HEK293T (cell line): ENCODE measurements at regions not wholly inside any gene's neighbourhood (a gene's known extent, or its start where the extent isn't known, plus 50 kb on each side); places are given as distances from the start of the nearest gene placed in this dataset.
"Not testable (repeated sequence)": the region's sequence is repeated elsewhere in the genome, so short reads cannot be mapped to it uniquely, and the experiment has no call there.

Experiments
- CTCF ChIA-PET: fragments of 350-600 bp; formaldehyde crosslinking; extraction: SDS; loops from one replicate; lab custom pipeline; 2021; ENCODE audit warnings: antibody characterized with exemption, inconsistent platforms; lab: Yijun Ruan, JAX
- POLR2A ChIA-PET: fragments of 350-600 bp; formaldehyde crosslinking; extraction: SDS; loops from one replicate; lab custom pipeline; 2020; ENCODE audit warnings: antibody characterized with exemption, inconsistent platforms; lab: Yijun Ruan, JAX
- DNase-seq: peaks from one replicate; pipeline ENCODE4 v3.0.0; 2012; ENCODE audit warnings: mixed read lengths; ENCODE audit errors: extremely low spot score
- ARNT ChIP-seq: fragments of 450-650 bp; IDR thresholded peaks from 2 replicates; pipeline ENCODE4 v1.6.1; 2017; ENCODE audit warnings: mild to moderate bottlenecking
- BHLHE40 ChIP-seq: fragments of 450-650 bp; IDR thresholded peaks from 2 replicates; pipeline ENCODE4 v1.6.1; 2016; ENCODE audit warnings: mild to moderate bottlenecking, moderate library complexity, borderline replicate concordance
- CTBP1 ChIP-seq: fragments of 450-650 bp; IDR thresholded peaks from 2 replicates; pipeline ENCODE4 v1.6.1; 2016; ENCODE audit warnings: borderline replicate concordance
- ELF4 ChIP-seq: fragments of 450-650 bp; IDR thresholded peaks from 2 replicates; pipeline ENCODE4 v1.6.1; 2017; ENCODE audit warnings: antibody characterized with exemption
- FOXA1 ChIP-seq: fragments of 450-650 bp; IDR thresholded peaks from 2 replicates; pipeline ENCODE4 v1.6.1; 2016; ENCODE audit warnings: mild to moderate bottlenecking
- FOXK2 ChIP-seq: fragments of 450-650 bp; IDR thresholded peaks from 2 replicates; pipeline ENCODE4 v1.6.1; 2016; ENCODE audit warnings: mild to moderate bottlenecking
- FOXM1 ChIP-seq: fragments of 450-650 bp; IDR thresholded peaks from 2 replicates; pipeline ENCODE4 v1.6.1; 2017; ENCODE audit warnings: mild to moderate bottlenecking, borderline replicate concordance
- HDGF ChIP-seq: fragments of 450-650 bp; IDR thresholded peaks from 2 replicates; pipeline ENCODE4 v1.6.1; 2017; ENCODE audit warnings: antibody characterized with exemption, borderline replicate concordance
- L3MBTL2 ChIP-seq: fragments of 450-650 bp; conservative IDR thresholded peaks from 2 replicates; pipeline ENCODE4 v1.6.1; 2016; ENCODE audit warnings: mild to moderate bottlenecking
- LEF1 ChIP-seq: fragments of 450-650 bp; IDR thresholded peaks from 2 replicates; pipeline ENCODE4 v1.6.1; 2017; ENCODE audit warnings: mild to moderate bottlenecking, borderline replicate concordance
- NFRKB ChIP-seq: fragments of 450-650 bp; IDR thresholded peaks from 2 replicates; pipeline ENCODE4 v1.6.1; 2016; ENCODE audit warnings: mild to moderate bottlenecking, moderate library complexity
- PKNOX1 ChIP-seq: fragments of 450-650 bp; IDR thresholded peaks from 2 replicates; pipeline ENCODE4 v1.6.1; 2016
- SP1 ChIP-seq: fragments of 450-650 bp; IDR thresholded peaks from 2 replicates; pipeline ENCODE4 v1.6.1; 2017
- SUZ12 ChIP-seq: fragments of 450-650 bp; IDR thresholded peaks from 2 replicates; pipeline ENCODE4 v1.6.1; 2016; ENCODE audit warnings: mild to moderate bottlenecking
- TARDBP ChIP-seq: fragments of 450-650 bp; IDR thresholded peaks from 2 replicates; pipeline ENCODE4 v1.6.1; 2016
- ZNF384 ChIP-seq: fragments of 450-650 bp; IDR thresholded peaks from 2 replicates; pipeline ENCODE4 v1.6.1; 2016

GRCh38 chr2:180599804-180600203 lies 380.6 kb upstream of the UBE2E3 start:
- CTCF ChIA-PET, result no interaction called here
- POLR2A ChIA-PET, result no interaction called here
- no peak for DNase-seq
- TF ChIP-seq HDGF, result no peak
- no peak for TF ChIP-seq ARNT
- TF ChIP-seq TARDBP, result no peak
- no peak for TF ChIP-seq FOXK2
- TF ChIP-seq PKNOX1, result no peak
- TF ChIP-seq NFRKB, result no peak
- TF ChIP-seq FOXM1, result no peak
- TF ChIP-seq FOXA1, result no peak
- no peak for TF ChIP-seq BHLHE40
- TF ChIP-seq LEF1, result no peak
- no peak for TF ChIP-seq ZNF384
- no peak for TF ChIP-seq L3MBTL2
- TF ChIP-seq CTBP1, result no peak
- TF ChIP-seq SUZ12, result no peak
- no peak for TF ChIP-seq SP1

DNA sequence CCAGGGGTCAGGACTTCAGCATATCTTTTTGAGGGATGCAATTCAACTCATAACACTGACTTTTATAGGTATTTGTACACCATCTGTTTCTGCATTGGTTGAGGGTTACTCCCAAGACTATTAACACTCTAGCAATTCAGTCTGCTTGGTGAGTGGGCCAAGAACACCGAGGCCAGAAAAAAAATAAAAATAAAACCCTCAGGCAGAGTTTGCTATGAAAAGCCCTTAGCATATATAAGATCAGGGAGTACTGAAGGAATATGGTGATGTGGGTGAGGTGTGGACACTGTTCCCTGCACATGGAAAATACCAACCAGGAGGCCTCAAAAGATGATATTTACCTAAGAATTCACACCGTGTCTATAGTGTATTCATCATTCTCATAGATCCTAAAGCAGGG lies 383.2 kb upstream of the UBE2E3 start:
- POLR2A ChIA-PET, result no interaction called here
- DNase-seq, result no peak
- TF ChIP-seq ARNT (no peak), NFRKB (no peak), FOXK2 (no peak), TARDBP (no peak), FOXA1 (no peak), LEF1 (no peak), SP1 (no peak), PKNOX1 (no peak), CTBP1 (no peak), SUZ12 (no peak), ELF4 (no peak), L3MBTL2 (no peak), FOXM1 (no peak), ZNF384 (no peak), BHLHE40 (no peak), HDGF (no peak)
- CTCF ChIA-PET, result no interaction called here

- ChIA-PET CTCF (no interaction called here), POLR2A (no interaction called here)
- DNase-seq, result no peak
- no peak for TF ChIP-seq FOXA1
- peak; percentile 35; the same call in 1 of the 2 replicates for TF ChIP-seq FOXM1
Observed at GRCh38 chr2:180596453-180596852, 384.0 kb upstream of the UBE2E3 start.

- DNase-seq, result no peak
- ChIA-PET CTCF (no interaction called here), POLR2A (no interaction called here)
- TF ChIP-seq FOXA1 (no peak), PKNOX1 (no peak), BHLHE40 (no peak), TARDBP (no peak), LEF1 (no peak), ARNT (no peak)
Observed at GRCh38 chr2:180591947-180592346, 388.5 kb upstream of the UBE2E3 start.

DNA sequence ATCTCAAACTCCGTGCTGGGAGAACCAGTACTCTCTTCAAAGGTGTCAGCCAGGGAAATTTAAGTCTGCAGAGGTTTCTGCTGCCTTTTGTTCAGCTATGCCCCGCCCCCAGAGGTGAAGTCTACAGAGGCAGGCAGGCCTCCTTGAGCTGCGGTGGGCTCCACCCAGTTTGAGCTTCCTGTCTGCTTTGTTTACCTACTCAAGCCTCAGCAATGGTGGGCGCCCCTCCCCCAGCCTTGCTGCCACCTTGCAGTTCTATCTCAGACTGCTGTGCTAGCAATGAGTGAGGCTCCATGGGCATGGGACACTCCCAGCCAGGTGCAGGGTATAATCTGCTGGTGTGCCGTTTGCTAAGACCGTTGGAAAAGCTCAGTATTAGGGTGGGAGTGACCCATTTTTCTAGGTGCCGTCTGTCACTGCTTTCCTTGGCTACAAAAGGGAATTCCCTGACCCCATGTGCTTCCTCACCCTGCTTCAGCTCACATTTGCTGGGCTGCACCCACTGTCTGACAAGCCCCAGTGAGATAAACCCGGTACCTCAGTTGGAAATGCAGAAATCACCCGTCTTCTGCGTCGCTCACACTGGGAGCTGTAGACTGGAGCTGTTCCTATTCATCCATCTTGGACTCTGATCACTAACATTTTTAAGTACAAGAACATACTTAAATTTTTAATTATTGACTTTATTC lies 389.2 kb upstream of the UBE2E3 start:
- CTCF ChIA-PET, POLR2A ChIA-PET, DNase-seq: not testable (repeated sequence)

DNA sequence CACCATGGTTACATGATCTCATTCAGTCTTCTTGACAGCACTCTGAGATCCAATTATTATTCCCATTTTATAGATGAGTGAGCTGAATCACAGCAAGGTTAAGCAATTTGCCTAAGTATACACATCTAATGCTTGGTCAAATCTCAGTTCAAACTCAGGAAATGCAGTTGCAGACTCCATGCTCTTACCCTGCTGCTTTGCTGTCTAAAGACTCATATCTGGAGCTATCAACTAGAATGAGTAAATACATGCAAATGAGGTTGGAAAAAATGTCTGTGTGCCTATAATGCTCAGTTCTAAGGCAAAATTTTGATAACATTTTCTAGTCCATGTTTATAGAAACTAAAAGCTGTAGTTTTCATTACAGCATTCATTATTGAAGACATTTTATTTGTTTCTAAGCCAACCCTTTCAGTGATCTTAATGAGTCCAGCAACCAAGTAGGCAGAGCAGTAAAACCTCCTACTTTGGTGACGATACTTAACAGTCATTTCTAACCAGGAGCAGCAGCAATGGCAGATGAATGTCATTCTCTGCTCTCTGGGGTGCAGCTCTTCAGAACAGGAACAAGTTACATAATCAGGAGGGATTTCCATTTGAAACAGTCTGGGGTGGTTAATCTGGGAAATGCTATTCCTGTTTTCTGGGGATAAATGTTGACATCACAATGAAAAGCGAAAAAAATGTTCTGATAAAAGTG lies 396.8 kb upstream of the UBE2E3 start:
- ChIA-PET POLR2A (no interaction called here), CTCF (no interaction called here)
- DNase-seq, result no peak
- TF ChIP-seq NFRKB (no peak), FOXA1 (no peak), ZNF384 (no peak), TARDBP (no peak), LEF1 (no peak), BHLHE40 (no peak), HDGF (no peak), CTBP1 (no peak), SUZ12 (no peak), SP1 (no peak), FOXK2 (no peak), ELF4 (no peak), PKNOX1 (no peak), FOXM1 (no peak), ARNT (no peak), L3MBTL2 (no peak)
